ENCODE measurements at regions not wholly inside any gene's neighbourhood (a gene's known extent, or its start where the extent isn't known, plus 50 kb on each side); places are given as distances from the start of the nearest gene placed in this dataset.

GRCh38 chr11:112903340-112903739 lies 57.9 kb upstream of the NCAM1 start:
- peak; percentile 87 for DNase-seq (ENCODE audit: low spot score)

GRCh38 chr11:112911124-112911523 lies 50.1 kb upstream of the NCAM1 start:
- no peak for DNase-seq (ENCODE audit: low spot score)

Data from Ammon's horn (tissue), 1 donor.